NB4 (cell line): ENCODE measurements at regions not wholly inside any gene's neighbourhood (a gene's known extent, or its start where the extent isn't known, plus 50 kb on each side); places are given as distances from the start of the nearest gene placed in this dataset.

Experiments
- CTCF ChIP-seq: IDR thresholded peaks from one replicate; pipeline ENCODE4 v1.5.1; 2012; ENCODE audit warnings: low read depth, low read length
- MYC ChIP-seq: IDR thresholded peaks from 2 replicates; pipeline ENCODE4 v1.6.1; 2011; ENCODE audit warnings: low read depth, low read length
- POLR2A ChIP-seq: IDR thresholded peaks from 2 replicates; pipeline ENCODE4 v1.6.1; 2011; ENCODE audit warnings: mild to moderate bottlenecking; ENCODE audit not compliant: insufficient read length; ENCODE audit errors: extremely low read depth

DNA sequence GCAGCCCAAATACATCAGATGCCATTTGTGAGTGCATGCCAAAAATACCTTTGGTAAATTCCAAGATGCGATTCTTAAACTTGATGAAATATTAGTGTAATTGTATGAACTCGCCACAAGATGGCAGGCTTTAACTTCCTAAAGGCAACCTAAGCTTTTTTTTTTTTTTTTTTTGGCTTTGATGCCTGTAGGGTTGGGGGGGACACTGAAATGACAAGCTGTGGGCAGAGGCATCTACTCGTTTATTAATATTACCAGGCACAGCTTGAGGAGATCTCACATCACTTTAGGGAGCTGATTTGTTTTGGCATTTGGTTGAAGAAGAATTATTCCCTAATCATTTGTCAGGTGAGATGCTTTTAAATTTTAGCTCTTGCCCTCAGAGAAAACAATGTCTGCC lies 126.7 kb upstream of the CCDC196 start:
- no peak for TF ChIP-seq MYC
- TF ChIP-seq CTCF, result peak; percentile 11
- TF ChIP-seq POLR2A, result no peak
